Panc1 (cell line): ENCODE measurements at regions not wholly inside any gene's neighbourhood (a gene's known extent, or its start where the extent isn't known, plus 50 kb on each side); places are given as distances from the start of the nearest gene placed in this dataset.
A peak's percentile ranks its signal among the peaks of the same experiment; 100 is the strongest.

ENCODE experiments used
- ATAC-seq: fragments of 200-7000 bp; cut with Tn5 transposase; 2 replicates; pipeline ENCODE4 v1.9.1; 2020; ENCODE audit warnings: mild to moderate bottlenecking, moderate library complexity
- BruUV-seq: library from RNA; stranded (reverse); fragments of 400-500 nt; replicated peaks from 2 replicates; lab custom pipeline; 2021; lab: Mats Ljungman, UMichigan
- CTCF ChIA-PET: fragments of 300-600 bp; sonication (Branson Sonifier 250); formaldehyde crosslinking; loops from one replicate; lab custom pipeline; 2022; ENCODE audit warnings: antibody characterized with exemption; lab: Charles Lee
- POLR2A ChIA-PET: fragments of 300-600 bp; sonication (Branson Sonifier 250); formaldehyde crosslinking; loops from one replicate; lab custom pipeline; 2022; ENCODE audit warnings: antibody characterized with exemption; lab: Charles Lee
- DNase-seq: peaks from one replicate; pipeline ENCODE4 v3.0.0-alpha.2; 2010; ENCODE audit warnings: low read depth, low spot score
- H3K27ac ChIP-seq: 2 replicates; pipeline ENCODE4 v1.5.1; 2011; ENCODE audit warnings: mild to moderate bottlenecking, low read length, inconsistent platforms
- H3K27me3 ChIP-seq: fragments of 200-500 bp; sonication (Bioruptor generic); 2 replicates; pipeline ENCODE4 v1.6.0; 2014; ENCODE audit warnings: low read length, inconsistent platforms; ENCODE audit not compliant: control insufficient read depth, insufficient read depth
- H3K36me3 ChIP-seq: fragments of 200-500 bp; sonication (Bioruptor generic); 2 replicates; pipeline ENCODE4 v1.5.1; 2014; ENCODE audit warnings: inconsistent platforms, mild to moderate bottlenecking, low read length, moderate library complexity; ENCODE audit not compliant: control insufficient read depth, insufficient read depth
- H3K4me1 ChIP-seq: 2 replicates; pipeline ENCODE4 v1.5.1; 2011; ENCODE audit warnings: inconsistent platforms, mild to moderate bottlenecking, low read length, moderate library complexity; ENCODE audit not compliant: control insufficient read depth, insufficient read depth
- H3K4me3 ChIP-seq, 2 experiments: 2 replicates each; pipeline ENCODE4 v1.5.1; 2011 to 2012; ENCODE audit warnings: low read depth in 2 of 2, low read length in 2 of 2, mild to moderate bottlenecking in 2 of 2, inconsistent platforms in 1 of 2, moderate library complexity in 1 of 2
- H3K9me3 ChIP-seq: fragments of 200-500 bp; sonication (Bioruptor generic); 2 replicates; pipeline ENCODE4 v1.5.1; 2014; ENCODE audit warnings: low read depth, mild to moderate bottlenecking, inconsistent platforms, low read length, moderate library complexity; ENCODE audit not compliant: control insufficient read depth, insufficient read depth
- POLR2AphosphoS5 ChIP-seq: IDR thresholded peaks from 2 replicates; pipeline ENCODE4 v1.6.1; 2012; ENCODE audit warnings: mild to moderate bottlenecking, low read depth, low read length, moderate library complexity
- SIN3A ChIP-seq: IDR thresholded peaks from 2 replicates; pipeline ENCODE4 v1.6.1; 2012; ENCODE audit warnings: low read depth, mild to moderate bottlenecking, low read length, moderate library complexity, borderline replicate concordance; ENCODE audit not compliant: insufficient read depth
- TCF7L2 ChIP-seq: IDR thresholded peaks from 2 replicates; pipeline ENCODE4 v1.6.1; 2011; ENCODE audit warnings: mild to moderate bottlenecking, low read depth, low read length, inconsistent platforms
- in situ Hi-C: cut with HindIII; loops from 2 replicates; pipeline ENCODE4 v1.10.0; 2016; ENCODE audit warnings: low sequenced_read_pairs, low pct_unique_long_range_greater_than_20kb
- intact Hi-C: fragments of 100-400 bp; cut with micrococcal nuclease; formaldehyde crosslinking; loops from one replicate; pipeline ENCODE4 v1.10.0; 2022; ENCODE audit not compliant: unreplicated experiment
- TF ChIP-seq, protein P1 (sequence below): fragments of 450-650 bp; IDR thresholded peaks from 2 replicates; pipeline ENCODE4 v1.5.1; 2017; ENCODE audit warnings: mild to moderate bottlenecking
- TF ChIP-seq, protein P2 (sequence below), 2 experiments: IDR thresholded peaks; 2 replicates each; pipeline ENCODE4 v1.6.1; 2011 to 2012; ENCODE audit warnings: low read depth in 2 of 2, control low read depth in 1 of 2, low read length in 1 of 2, mild to moderate bottlenecking in 1 of 2, moderate library complexity in 1 of 2; ENCODE audit not compliant: insufficient read depth in 1 of 2

DNA sequence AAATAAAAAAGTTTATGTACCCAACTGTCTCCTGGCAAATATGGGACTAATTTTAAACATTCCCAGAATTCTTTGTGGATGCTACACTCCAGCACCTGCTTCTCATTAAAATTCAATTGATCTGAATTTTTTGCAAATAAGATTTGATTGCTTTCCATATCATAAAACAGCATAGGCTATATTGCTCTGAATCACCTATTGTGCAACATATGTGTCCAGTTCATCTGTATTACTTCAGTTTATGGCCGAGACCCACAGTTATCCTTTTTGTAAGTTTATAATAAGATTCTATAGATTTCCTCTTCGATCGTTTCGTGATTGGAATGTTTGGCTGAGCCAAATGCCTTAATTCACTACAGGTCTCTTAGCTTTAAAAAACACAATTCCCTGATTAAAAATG, 351.1 kb downstream of the TFEC start:
- no TSS peak for BruUV-seq
- H3K9me3 ChIP-seq, result no peaks in the 10 kb centered on the region
- ATAC-seq, result no peak
- no peak overlapping the region for H3K27ac ChIP-seq
- ChIA-PET CTCF (no interaction called here), POLR2A (no interaction called here)
- in situ Hi-C loops, result no loop called here
- H3K4me3 ChIP-seq, result no peak overlapping the region
- no peaks in the 10 kb centered on the region for H3K27me3 ChIP-seq
- peaks cover 3% of the 10 kb centered on the region; the same call in 1 of the 2 replicates for H3K4me1 ChIP-seq
- H3K36me3 ChIP-seq, result no peaks in the 10 kb centered on the region
- no peak for DNase-seq
- intact Hi-C loops, result loop anchor here (5.0 to 10.0 kb wide), 2 partner anchors 325 to 1597 kb away; no protein-coding TSS in a partner anchor
- TF ChIP-seq, protein P1, sequence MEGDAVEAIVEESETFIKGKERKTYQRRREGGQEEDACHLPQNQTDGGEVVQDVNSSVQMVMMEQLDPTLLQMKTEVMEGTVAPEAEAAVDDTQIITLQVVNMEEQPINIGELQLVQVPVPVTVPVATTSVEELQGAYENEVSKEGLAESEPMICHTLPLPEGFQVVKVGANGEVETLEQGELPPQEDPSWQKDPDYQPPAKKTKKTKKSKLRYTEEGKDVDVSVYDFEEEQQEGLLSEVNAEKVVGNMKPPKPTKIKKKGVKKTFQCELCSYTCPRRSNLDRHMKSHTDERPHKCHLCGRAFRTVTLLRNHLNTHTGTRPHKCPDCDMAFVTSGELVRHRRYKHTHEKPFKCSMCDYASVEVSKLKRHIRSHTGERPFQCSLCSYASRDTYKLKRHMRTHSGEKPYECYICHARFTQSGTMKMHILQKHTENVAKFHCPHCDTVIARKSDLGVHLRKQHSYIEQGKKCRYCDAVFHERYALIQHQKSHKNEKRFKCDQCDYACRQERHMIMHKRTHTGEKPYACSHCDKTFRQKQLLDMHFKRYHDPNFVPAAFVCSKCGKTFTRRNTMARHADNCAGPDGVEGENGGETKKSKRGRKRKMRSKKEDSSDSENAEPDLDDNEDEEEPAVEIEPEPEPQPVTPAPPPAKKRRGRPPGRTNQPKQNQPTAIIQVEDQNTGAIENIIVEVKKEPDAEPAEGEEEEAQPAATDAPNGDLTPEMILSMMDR, result no peak
- TF ChIP-seq SIN3A (no peak), POLR2AphosphoS5 (no peak), TCF7L2 (no peak)
- TF ChIP-seq, protein P2, sequence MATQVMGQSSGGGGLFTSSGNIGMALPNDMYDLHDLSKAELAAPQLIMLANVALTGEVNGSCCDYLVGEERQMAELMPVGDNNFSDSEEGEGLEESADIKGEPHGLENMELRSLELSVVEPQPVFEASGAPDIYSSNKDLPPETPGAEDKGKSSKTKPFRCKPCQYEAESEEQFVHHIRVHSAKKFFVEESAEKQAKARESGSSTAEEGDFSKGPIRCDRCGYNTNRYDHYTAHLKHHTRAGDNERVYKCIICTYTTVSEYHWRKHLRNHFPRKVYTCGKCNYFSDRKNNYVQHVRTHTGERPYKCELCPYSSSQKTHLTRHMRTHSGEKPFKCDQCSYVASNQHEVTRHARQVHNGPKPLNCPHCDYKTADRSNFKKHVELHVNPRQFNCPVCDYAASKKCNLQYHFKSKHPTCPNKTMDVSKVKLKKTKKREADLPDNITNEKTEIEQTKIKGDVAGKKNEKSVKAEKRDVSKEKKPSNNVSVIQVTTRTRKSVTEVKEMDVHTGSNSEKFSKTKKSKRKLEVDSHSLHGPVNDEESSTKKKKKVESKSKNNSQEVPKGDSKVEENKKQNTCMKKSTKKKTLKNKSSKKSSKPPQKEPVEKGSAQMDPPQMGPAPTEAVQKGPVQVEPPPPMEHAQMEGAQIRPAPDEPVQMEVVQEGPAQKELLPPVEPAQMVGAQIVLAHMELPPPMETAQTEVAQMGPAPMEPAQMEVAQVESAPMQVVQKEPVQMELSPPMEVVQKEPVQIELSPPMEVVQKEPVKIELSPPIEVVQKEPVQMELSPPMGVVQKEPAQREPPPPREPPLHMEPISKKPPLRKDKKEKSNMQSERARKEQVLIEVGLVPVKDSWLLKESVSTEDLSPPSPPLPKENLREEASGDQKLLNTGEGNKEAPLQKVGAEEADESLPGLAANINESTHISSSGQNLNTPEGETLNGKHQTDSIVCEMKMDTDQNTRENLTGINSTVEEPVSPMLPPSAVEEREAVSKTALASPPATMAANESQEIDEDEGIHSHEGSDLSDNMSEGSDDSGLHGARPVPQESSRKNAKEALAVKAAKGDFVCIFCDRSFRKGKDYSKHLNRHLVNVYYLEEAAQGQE (IDR thresholded peaks at IDR 0.05; ENCODE audit: insufficient read depth in 1 of 2, low read depth in 2 of 2, low read length in 1 of 2), result no peak

DNA sequence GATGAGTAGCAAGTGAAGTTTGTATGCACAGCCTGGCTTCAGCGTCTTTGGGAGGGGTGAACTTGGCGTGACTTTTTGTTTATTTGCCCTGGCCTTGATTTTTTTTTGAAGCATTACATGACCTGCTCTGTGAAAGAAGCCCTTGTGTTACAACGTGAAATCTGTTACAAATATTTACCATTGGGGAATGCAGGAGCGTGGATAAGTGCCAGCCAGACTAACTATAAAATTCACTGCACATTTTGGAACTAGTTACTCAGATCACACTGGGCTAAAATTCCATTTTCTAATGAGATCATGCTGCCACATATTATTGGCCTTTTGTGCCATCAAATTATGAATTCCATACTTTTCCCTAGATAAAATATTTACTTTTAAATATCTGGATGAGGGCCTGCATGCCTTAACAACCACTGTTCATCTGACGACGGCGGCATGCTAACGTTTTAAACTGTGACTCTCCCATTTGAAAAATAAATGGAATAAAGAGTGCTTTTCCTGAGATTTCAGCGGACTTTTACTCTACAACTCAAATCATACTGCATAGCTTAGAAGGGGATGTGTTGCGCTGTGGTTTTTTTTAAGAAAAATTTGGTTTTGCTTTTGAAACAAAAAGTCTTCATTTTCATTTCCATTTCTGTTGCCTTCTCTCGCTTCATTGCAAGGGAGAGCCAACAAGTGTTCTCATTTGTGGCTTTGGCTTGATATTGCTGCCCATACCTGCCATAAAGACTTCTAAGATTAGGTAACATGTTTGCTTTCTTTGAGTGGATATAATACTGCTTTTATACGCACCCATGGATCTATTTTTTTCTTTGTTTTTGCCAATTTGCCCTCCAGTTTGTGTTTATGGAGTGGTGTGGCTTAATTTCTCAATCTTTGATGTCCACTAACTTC, 352.2 kb downstream of the TFEC start:
- ATAC-seq, result peak; percentile 55
- BruUV-seq, result no TSS peak
- in situ Hi-C loops, result no loop called here

More for the DNA sequence above, 352.2 kb downstream of the TFEC start:
- no peak for DNase-seq
- Histone ChIP-seq H3K9me3 (no peaks in the 10 kb centered on the region), H3K4me1 (peaks cover 3% of the 10 kb centered on the region; the same call in 1 of the 2 replicates), H3K4me3 (no peak overlapping the region), H3K36me3 (no peaks in the 10 kb centered on the region), H3K27ac (peak overlapping the region; percentile 63), H3K27me3 (no peaks in the 10 kb centered on the region)
- TF ChIP-seq, protein P2 (IDR thresholded peaks at IDR 0.05; ENCODE audit: insufficient read depth in 1 of 2, low read depth in 2 of 2, low read length in 1 of 2), result no peak
- TF ChIP-seq SIN3A, result no peak
- TF ChIP-seq, protein P1, result no peak
- no peak for TF ChIP-seq POLR2AphosphoS5
- no peak for TF ChIP-seq TCF7L2
- ChIA-PET POLR2A (no interaction called here), CTCF (no interaction called here)
- intact Hi-C loops, result loop anchor here (5.0 to 10.0 kb wide), 2 partner anchors 324 to 1596 kb away; no protein-coding TSS in a partner anchor
